ENCODE measurements at regions not wholly inside any gene's neighbourhood (a gene's known extent, or its start where the extent isn't known, plus 50 kb on each side); places are given as distances from the start of the nearest gene placed in this dataset.

- TF ChIP-seq CTCF (IDR thresholded peaks at IDR 0.05) (no peak), POLR2AphosphoS5 (IDR thresholded peaks at IDR 0.05) (no peak)
These were observed 284.1 kb upstream of the CLINT1 start for GRCh38 chr5:158143081-158143480.
